Astrocyte (in vitro differentiated cells and primary cell): ENCODE measurements at regions not wholly inside any gene's neighbourhood (a gene's known extent, or its start where the extent isn't known, plus 50 kb on each side); places are given as distances from the start of the nearest gene placed in this dataset.

Experiments
- CTCF ChIP-seq: IDR thresholded peaks from 2 replicates; pipeline ENCODE4 v1.5.1; 2011; ENCODE audit warnings: low read depth, mild to moderate bottlenecking, inconsistent platforms, low read length, moderate library complexity; ENCODE audit not compliant: insufficient read depth
- EZH2 ChIP-seq: IDR thresholded peaks from 2 replicates; pipeline ENCODE4 v1.6.1; 2012; ENCODE audit warnings: mild to moderate bottlenecking, low read length, inconsistent platforms; ENCODE audit not compliant: insufficient read depth

GRCh38 chr3:98690876-98691275, 72.3 kb upstream of the ST3GAL6 start:
- TF ChIP-seq CTCF (no peak), EZH2 (no peak)
